Gastroesophageal sphincter (tissue), 3 donors: ENCODE measurements at regions not wholly inside any gene's neighbourhood (a gene's known extent, or its start where the extent isn't known, plus 50 kb on each side); places are given as distances from the start of the nearest gene placed in this dataset.

Experiments
- CTCF ChIP-seq, 4 experiments: fragments of 200-600 bp in 2 of 4; fragments of 450-650 bp in 2 of 4; sonication (generic) in 1 of 4; IDR thresholded peaks; one replicate each; pipeline ENCODE4 v1.5.1; 2017 to 2019; ENCODE audit warnings: antibody characterized with exemption in 4 of 4, mild to moderate bottlenecking in 2 of 4, moderate library complexity in 2 of 4
- EP300 ChIP-seq: sonication (generic); formaldehyde crosslinking; IDR thresholded peaks from one replicate; pipeline ENCODE4 v1.6.1; 2017; ENCODE audit warnings: antibody characterized with exemption, mild to moderate bottlenecking
- POLR2A ChIP-seq, 2 donors: fragments of 450-650 bp; IDR thresholded peaks; one replicate each; pipeline ENCODE4 v1.6.1; 2017; ENCODE audit warnings: antibody characterized with exemption in 2 of 2, mild to moderate bottlenecking in 2 of 2, moderate library complexity in 1 of 2
- POLR2AphosphoS5 ChIP-seq: sonication (generic); formaldehyde crosslinking; IDR thresholded peaks from one replicate; pipeline ENCODE4 v1.6.1; 2017; ENCODE audit warnings: antibody characterized with exemption

DNA sequence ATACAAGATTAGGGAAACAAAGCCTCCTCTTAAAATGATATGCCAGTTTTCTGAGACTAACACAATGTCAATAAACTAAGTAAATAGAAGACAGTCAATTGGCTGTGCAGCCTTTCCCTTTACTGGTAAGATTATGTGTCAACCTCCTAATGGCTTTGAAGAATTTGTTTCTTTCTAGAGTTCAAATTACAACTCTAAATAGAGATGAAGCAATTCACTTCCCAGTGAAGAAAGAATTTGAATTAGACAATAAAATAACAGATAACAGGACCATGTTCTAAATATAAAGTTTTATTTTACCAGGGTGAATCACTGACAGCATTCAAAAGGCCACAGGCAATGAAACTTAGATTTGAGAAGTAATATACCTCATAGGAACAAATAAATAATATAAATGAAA lies 680.3 kb downstream of the PLA2G4A start:
- TF ChIP-seq POLR2A (IDR thresholded peaks at IDR 0.05): no peak
- no peak for TF ChIP-seq CTCF (IDR thresholded peaks at IDR 0.05)
- no peak for TF ChIP-seq EP300
- TF ChIP-seq POLR2AphosphoS5: no peak
